HTR-8/SVneo (cell line): ENCODE measurements at regions not wholly inside any gene's neighbourhood (a gene's known extent, or its start where the extent isn't known, plus 50 kb on each side); places are given as distances from the start of the nearest gene placed in this dataset.
"Not testable (repeated sequence)": the region's sequence is repeated elsewhere in the genome, so short reads cannot be mapped to it uniquely, and the experiment has no call there.

ENCODE experiments used
- DNase-seq: peaks from one replicate; pipeline ENCODE4 v3.0.0; 2011; ENCODE audit warnings: low spot score, mixed read lengths; ENCODE audit not compliant: insufficient read length
- FAIRE-seq: peaks from 2 replicates; lab custom pipeline; 2011; peaks lifted over from hg19 to GRCh38; lab: Jason Lieb, UNC

GRCh38 chr12:38016602-38017001, 300.0 kb upstream of the ALG10B start:
- no peak for DNase-seq
- FAIRE-seq, result no peak

- DNase-seq, result no peak
- FAIRE-seq, result no peak
Observed at GRCh38 chr12:38025916-38026315, 290.7 kb upstream of the ALG10B start.

- DNase-seq, result no peak
- FAIRE-seq, result no peak
Observed at GRCh38 chr12:38053113-38053512, 263.5 kb upstream of the ALG10B start.

GRCh38 chr12:38053655-38054464, 262.7 kb upstream of the ALG10B start:
- DNase-seq (no peak), FAIRE-seq (no peak)

- DNase-seq (peak; percentile 10), FAIRE-seq (no peak)
Observed at GRCh38 chr12:38056701-38057689, 259.6 kb upstream of the ALG10B start.

- no peak for FAIRE-seq
Observed at GRCh38 chr12:38099686-38100085, 216.9 kb upstream of the ALG10B start.

GRCh38 chr12:38101753-38102152, 214.8 kb upstream of the ALG10B start:
- DNase-seq, result no peak
- no peak for FAIRE-seq

More at GRCh38 chr12:38099686-38100085, 216.9 kb upstream of the ALG10B start:
- no peak for DNase-seq

GRCh38 chr12:38102197-38102596, 214.4 kb upstream of the ALG10B start:
- FAIRE-seq, result no peak
- DNase-seq, result no peak

GRCh38 chr12:38110026-38110699, 206.4 kb upstream of the ALG10B start:
- no peak for DNase-seq
- no peak for FAIRE-seq

GRCh38 chr12:38113991-38114390, 202.6 kb upstream of the ALG10B start:
- DNase-seq, result no peak
- FAIRE-seq, result no peak

- FAIRE-seq (no peak), DNase-seq (no peak)
Observed at GRCh38 chr12:38116968-38117367, 199.6 kb upstream of the ALG10B start.

GRCh38 chr12:38118632-38119031, 197.9 kb upstream of the ALG10B start:
- FAIRE-seq, result peak; percentile 97
- DNase-seq, result no peak

- no peak for FAIRE-seq
- DNase-seq, result no peak
Observed at GRCh38 chr12:38120438-38120837, 196.1 kb upstream of the ALG10B start.

- not testable (repeated sequence) for DNase-seq, FAIRE-seq
Observed at GRCh38 chr12:38123028-38123427, 193.5 kb upstream of the ALG10B start.

- no peak for FAIRE-seq
- no peak for DNase-seq
Observed at GRCh38 chr12:38123566-38124246, 192.9 kb upstream of the ALG10B start.

- FAIRE-seq (no peak), DNase-seq (no peak)
Observed at GRCh38 chr12:38124247-38125012, 192.1 kb upstream of the ALG10B start.

GRCh38 chr12:38132139-38132538, 184.4 kb upstream of the ALG10B start:
- FAIRE-seq (no peak), DNase-seq (no peak)

GRCh38 chr12:38137287-38137686, 179.3 kb upstream of the ALG10B start:
- no peak for FAIRE-seq

GRCh38 chr12:38137716-38138115, 178.9 kb upstream of the ALG10B start:
- FAIRE-seq (no peak), DNase-seq (no peak)

More at GRCh38 chr12:38137287-38137686, 179.3 kb upstream of the ALG10B start:
- DNase-seq, result no peak
